IMR-90 (cell line): ENCODE measurements at regions not wholly inside any gene's neighbourhood (a gene's known extent, or its start where the extent isn't known, plus 50 kb on each side); places are given as distances from the start of the nearest gene placed in this dataset.

Experiments used
- ATAC-seq: fragments of 200-7000 bp; cut with Tn5 transposase; 2 replicates; pipeline ENCODE4 v1.9.1; 2020; ENCODE audit warnings: low read depth, mild to moderate bottlenecking, moderate library complexity
- BruUV-seq: library from RNA; stranded (reverse); fragments of 400-500 nt; replicated peaks from 2 replicates; lab custom pipeline; 2021; lab: Mats Ljungman, UMichigan
- CTCF ChIA-PET: fragments of 300-600 bp; formaldehyde crosslinking; extraction: SDS; loops from one replicate; lab custom pipeline; 2021; ENCODE audit warnings: antibody characterized with exemption; lab: Yijun Ruan, JAX
- POLR2A ChIA-PET: fragments of 300-600 bp; sonication (Branson Sonifier 250); formaldehyde crosslinking; loops from one replicate; lab custom pipeline; 2022; ENCODE audit warnings: antibody characterized with exemption; ENCODE audit not compliant: unreplicated experiment; lab: Charles Lee
- DNase-seq: peaks from one replicate; pipeline ENCODE4 v3.0.0; 2013
- H2AFZ ChIP-seq: replicated peaks from 2 replicates; pipeline ENCODE3; 2013; ENCODE audit warnings: low read length, mild to moderate bottlenecking; ENCODE audit not compliant: poor library complexity
- H2AK5ac ChIP-seq: 2 replicates; pipeline ENCODE4 v1.6.1; 2013; ENCODE audit warnings: low read depth, low read length, inconsistent platforms
- H2AK9ac ChIP-seq: replicated peaks from 2 replicates; pipeline ENCODE3; 2013; ENCODE audit warnings: mild to moderate bottlenecking, low read depth, low read length, moderate library complexity; ENCODE audit not compliant: poor library complexity
- H2BK120ac ChIP-seq: 2 replicates; pipeline ENCODE4 v1.6.1; 2013; ENCODE audit warnings: low read depth, low read length, inconsistent platforms
- H2BK15ac ChIP-seq: 3 replicates; pipeline ENCODE4 v1.6.1; 2013; ENCODE audit warnings: low read depth, low read length, inconsistent platforms
- H2BK20ac ChIP-seq: 2 replicates; pipeline ENCODE4 v1.6.1; 2013; ENCODE audit warnings: low read depth, mild to moderate bottlenecking, inconsistent platforms, low read length, moderate library complexity
- H2BK5ac ChIP-seq: 2 replicates; pipeline ENCODE4 v1.6.1; 2013; ENCODE audit warnings: mild to moderate bottlenecking, low read depth, low read length, inconsistent platforms; ENCODE audit not compliant: poor library complexity, severe bottlenecking
- H3K14ac ChIP-seq: replicated peaks from 2 replicates; pipeline ENCODE4 v1.6.1; 2013; ENCODE audit warnings: low read depth, low read length, inconsistent platforms
- H3K18ac ChIP-seq: 2 replicates; pipeline ENCODE4 v1.6.1; 2013; ENCODE audit warnings: low read depth, low read length, control low read depth
- H3K23ac ChIP-seq: 2 replicates; pipeline ENCODE4 v1.6.1; 2013; ENCODE audit warnings: low read depth, low read length, inconsistent platforms
- H3K27ac ChIP-seq: 2 replicates; pipeline ENCODE4 v1.5.1; 2013; ENCODE audit warnings: mild to moderate bottlenecking, control low read depth, low read length; ENCODE audit not compliant: insufficient read depth
- H3K27me3 ChIP-seq: 2 replicates; pipeline ENCODE4 v1.6.1; 2013; ENCODE audit warnings: low read length; ENCODE audit not compliant: control insufficient read depth, insufficient read depth
- H3K36me3 ChIP-seq: 2 replicates; pipeline ENCODE4 v1.6.1; 2013; ENCODE audit warnings: low read length, mixed read lengths; ENCODE audit not compliant: control insufficient read depth, insufficient read depth
- H3K4ac ChIP-seq: 2 replicates; pipeline ENCODE4 v1.6.1; 2013; ENCODE audit warnings: low read depth, low read length, inconsistent platforms
- H3K4me1 ChIP-seq: 2 replicates; pipeline ENCODE4 v1.6.1; 2013; ENCODE audit warnings: low read length, mixed read lengths; ENCODE audit not compliant: control insufficient read depth, insufficient read depth
- H3K4me2 ChIP-seq: 2 replicates; pipeline ENCODE4 v1.6.1; 2013; ENCODE audit warnings: low read depth, mild to moderate bottlenecking, control low read depth, low read length, moderate library complexity
- H3K4me3 ChIP-seq: 2 replicates; pipeline ENCODE4 v1.5.1; 2013; ENCODE audit warnings: low read depth, mild to moderate bottlenecking, control low read depth, low read length, moderate library complexity; ENCODE audit not compliant: insufficient read depth
- H3K56ac ChIP-seq: 2 replicates; pipeline ENCODE4 v1.6.1; 2013; ENCODE audit warnings: low read length, inconsistent platforms; ENCODE audit not compliant: insufficient read depth; ENCODE audit errors: extremely low read depth
- H3K79me1 ChIP-seq, 2 experiments: 2 replicates each; pipeline ENCODE4 v1.6.1; 2013; ENCODE audit warnings: low read length in 2 of 2, inconsistent platforms in 1 of 2, low read depth in 1 of 2
- H3K9ac ChIP-seq: 2 replicates; pipeline ENCODE4 v1.6.1; 2013; ENCODE audit warnings: low read depth, low read length, control low read depth
- H3K9me1 ChIP-seq: 2 replicates; pipeline ENCODE4 v1.6.1; 2013; ENCODE audit warnings: low read length, inconsistent platforms; ENCODE audit not compliant: insufficient read depth
- H3K9me3 ChIP-seq: 2 replicates; pipeline ENCODE4 v1.6.1; 2013; ENCODE audit warnings: low read length; ENCODE audit not compliant: control insufficient read depth, insufficient read depth
- H4K20me1 ChIP-seq: 2 replicates; pipeline ENCODE4 v1.6.1; 2013; ENCODE audit warnings: low read length, inconsistent platforms; ENCODE audit not compliant: insufficient read depth
- H4K5ac ChIP-seq: 2 replicates; pipeline ENCODE4 v1.6.1; 2013; ENCODE audit warnings: mild to moderate bottlenecking, low read depth, low read length, control low read depth
- H4K8ac ChIP-seq, 2 experiments: 2 replicates each; pipeline ENCODE4 v1.6.1; 2013; ENCODE audit warnings: low read depth in 2 of 2, low read length in 2 of 2, control low read depth in 1 of 2, inconsistent platforms in 1 of 2
- H4K91ac ChIP-seq: 2 replicates; pipeline ENCODE4 v1.6.1; 2013; ENCODE audit warnings: low read depth, low read length, inconsistent platforms; ENCODE audit not compliant: insufficient read depth
- FOS ChIP-seq: fragments of 150-350 bp; IDR thresholded peaks from 2 replicates; pipeline ENCODE4 v1.6.1; 2016; ENCODE audit warnings: low read depth, low read length
- MAZ ChIP-seq: IDR thresholded peaks from 2 replicates; pipeline ENCODE4 v1.6.1; 2012; ENCODE audit warnings: low read depth, mild to moderate bottlenecking, low read length, improper control_type of control experiment, moderate library complexity, borderline replicate concordance
- MXI1 ChIP-seq: IDR thresholded peaks from 2 replicates; pipeline ENCODE4 v1.6.1; 2012; ENCODE audit warnings: low read depth, mild to moderate bottlenecking, low read length, moderate library complexity, borderline replicate concordance
- RAD21 ChIP-seq: IDR thresholded peaks from 2 replicates; pipeline ENCODE4 v1.6.1; 2012; ENCODE audit warnings: low read length, improper control_type of control experiment
- RFX5 ChIP-seq: IDR thresholded peaks from 2 replicates; pipeline ENCODE4 v1.8.0; 2012; ENCODE audit warnings: low read depth, mild to moderate bottlenecking, low read length, moderate library complexity
- WGBS, 2 experiments: methylation state at CpG; one replicate each; pipeline versions ENCODE4 v1.1.5 to v1.1.7; 2013; ENCODE audit warnings: missing lambda C conversion rate in 2 of 2; ENCODE audit not compliant: insufficient read length in 1 of 2; ENCODE audit errors: extremely low coverage in 2 of 2; 5-methylcytosine and 5-hydroxymethylcytosine counted together
- dilution Hi-C: fragments of 300-500 bp; cut with HindIII; formaldehyde crosslinking; loops from one replicate; pipeline ENCODE4 v1.14.3; 2018; ENCODE audit warnings: low sequenced_read_pairs; ENCODE audit not compliant: unreplicated experiment
- in situ Hi-C: fragments of 300-500 bp; cut with MboI; formaldehyde crosslinking; loops from 3 replicates; pipeline ENCODE4 v1.14.3; 2019; ENCODE audit warnings: low sequenced_read_pairs, inconsistent platforms, mixed read lengths
- intact Hi-C: fragments of 100-400 bp; cut with micrococcal nuclease; formaldehyde crosslinking; loops from 2 replicates; pipeline ENCODE4 v1.10.0; 2022
- TF ChIP-seq, protein P1 (sequence below): fragments of 150-350 bp; IDR thresholded peaks from 2 replicates; pipeline ENCODE4 v1.6.1; 2016; ENCODE audit warnings: low read depth, mild to moderate bottlenecking, low read length, moderate library complexity, borderline replicate concordance

GRCh38 chr5:101653996-101654395 lies 642.1 kb downstream of the SLCO4C1 start:
- in situ Hi-C loops (no loop called here), intact Hi-C loops (no loop called here), dilution Hi-C loops (no loop called here)
- H2AFZ ChIP-seq = no peak overlapping the region
- ChIA-PET POLR2A (no interaction called here), CTCF (no interaction called here)
- TF ChIP-seq FOS (no peak), MXI1 (no peak), RFX5 (no peak), RAD21 (no peak), MAZ (no peak)
- TF ChIP-seq, protein P1, sequence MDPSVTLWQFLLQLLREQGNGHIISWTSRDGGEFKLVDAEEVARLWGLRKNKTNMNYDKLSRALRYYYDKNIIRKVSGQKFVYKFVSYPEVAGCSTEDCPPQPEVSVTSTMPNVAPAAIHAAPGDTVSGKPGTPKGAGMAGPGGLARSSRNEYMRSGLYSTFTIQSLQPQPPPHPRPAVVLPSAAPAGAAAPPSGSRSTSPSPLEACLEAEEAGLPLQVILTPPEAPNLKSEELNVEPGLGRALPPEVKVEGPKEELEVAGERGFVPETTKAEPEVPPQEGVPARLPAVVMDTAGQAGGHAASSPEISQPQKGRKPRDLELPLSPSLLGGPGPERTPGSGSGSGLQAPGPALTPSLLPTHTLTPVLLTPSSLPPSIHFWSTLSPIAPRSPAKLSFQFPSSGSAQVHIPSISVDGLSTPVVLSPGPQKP = no peak
- H2BK120ac ChIP-seq = no peak overlapping the region
- H3K23ac ChIP-seq = no peak overlapping the region
- no TSS peak for BruUV-seq
- H3K9me1 ChIP-seq = no peaks in the 10 kb centered on the region
- no peak overlapping the region for H3K9ac ChIP-seq
- peaks cover 2% of the 10 kb centered on the region; the same call in 1 of the 2 replicates for H3K9me3 ChIP-seq
- no peak overlapping the region for H2AK5ac ChIP-seq
- H4K5ac ChIP-seq = no peak overlapping the region
- no peak overlapping the region for H3K14ac ChIP-seq
- no peak overlapping the region for H2BK15ac ChIP-seq
- no peak overlapping the region for H2BK5ac ChIP-seq
- H3K36me3 ChIP-seq = no peaks in the 10 kb centered on the region
- no peaks in the 10 kb centered on the region for H3K27me3 ChIP-seq
- no peaks in the 10 kb centered on the region for H4K20me1 ChIP-seq
- WGBS, 2 experiments = 11% methylated on average over 1 of the region's 2 CpGs; no CpG with 5 or more reads in 1 of the 2 experiments
- ATAC-seq = no peak
- no peaks in the 10 kb centered on the region for H3K4me1 ChIP-seq
- H3K4ac ChIP-seq = no peak overlapping the region
- no peak overlapping the region for H2AK9ac ChIP-seq
- H3K56ac ChIP-seq = no peak overlapping the region
- no peak overlapping the region for H3K4me2 ChIP-seq
- no peak overlapping the region for H4K91ac ChIP-seq
- H3K18ac ChIP-seq = no peak overlapping the region
- no peak overlapping the region for H3K4me3 ChIP-seq
- no peak overlapping the region for H4K8ac ChIP-seq
- H3K79me1 ChIP-seq = no peaks in the 10 kb centered on the region
- no peak overlapping the region for H2BK20ac ChIP-seq
- DNase-seq = no peak
- no peak overlapping the region for H3K27ac ChIP-seq
